ENCODE measurements at regions not wholly inside any gene's neighbourhood (a gene's known extent, or its start where the extent isn't known, plus 50 kb on each side); places are given as distances from the start of the nearest gene placed in this dataset.
"Not testable (repeated sequence)": the region's sequence is repeated elsewhere in the genome, so short reads cannot be mapped to it uniquely, and the experiment has no call there.

DNA sequence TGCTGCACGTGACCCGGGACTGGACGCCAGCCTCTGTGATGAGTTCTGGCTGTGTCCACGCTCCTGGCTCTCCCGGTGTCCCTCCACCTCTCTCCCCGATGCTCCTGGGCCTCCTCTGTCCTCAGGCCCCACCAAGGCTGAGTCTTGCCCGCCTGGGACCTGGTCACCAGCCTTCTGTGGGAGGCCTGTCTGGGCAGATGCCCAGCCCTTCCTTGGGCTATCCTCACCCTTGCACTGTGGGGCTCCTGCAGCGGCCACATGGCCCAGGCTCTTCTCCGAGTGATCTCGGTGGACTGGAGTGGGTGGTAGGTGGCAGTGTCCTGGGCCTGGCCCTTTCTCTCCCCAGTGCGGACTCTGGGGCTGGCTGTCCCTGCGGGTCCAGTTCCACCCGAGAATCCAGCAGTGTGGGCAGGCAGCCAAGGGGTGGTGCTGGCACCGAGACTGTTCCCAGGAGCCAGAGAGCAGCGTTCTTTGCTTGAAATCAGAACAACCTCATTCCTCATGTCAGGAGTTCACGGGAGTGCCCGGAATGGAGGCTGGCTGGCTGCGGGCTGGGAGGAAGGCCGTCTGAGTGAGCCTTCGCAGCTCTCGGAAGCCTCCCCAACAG lies 94.6 kb downstream of the TMEM121 start:
- in situ Hi-C loops (cut with MboI; ENCODE audit: low sequenced_read_pairs); H3K4me1 ChIP-seq; H3K4me3 ChIP-seq; H3K36me3 ChIP-seq (replicated peaks); DNase-seq (ENCODE audit: low spot score in 2 of 2); H3K9me3 ChIP-seq; H3K27me3 ChIP-seq (ENCODE audit: low read depth): not testable (repeated sequence)

DNA sequence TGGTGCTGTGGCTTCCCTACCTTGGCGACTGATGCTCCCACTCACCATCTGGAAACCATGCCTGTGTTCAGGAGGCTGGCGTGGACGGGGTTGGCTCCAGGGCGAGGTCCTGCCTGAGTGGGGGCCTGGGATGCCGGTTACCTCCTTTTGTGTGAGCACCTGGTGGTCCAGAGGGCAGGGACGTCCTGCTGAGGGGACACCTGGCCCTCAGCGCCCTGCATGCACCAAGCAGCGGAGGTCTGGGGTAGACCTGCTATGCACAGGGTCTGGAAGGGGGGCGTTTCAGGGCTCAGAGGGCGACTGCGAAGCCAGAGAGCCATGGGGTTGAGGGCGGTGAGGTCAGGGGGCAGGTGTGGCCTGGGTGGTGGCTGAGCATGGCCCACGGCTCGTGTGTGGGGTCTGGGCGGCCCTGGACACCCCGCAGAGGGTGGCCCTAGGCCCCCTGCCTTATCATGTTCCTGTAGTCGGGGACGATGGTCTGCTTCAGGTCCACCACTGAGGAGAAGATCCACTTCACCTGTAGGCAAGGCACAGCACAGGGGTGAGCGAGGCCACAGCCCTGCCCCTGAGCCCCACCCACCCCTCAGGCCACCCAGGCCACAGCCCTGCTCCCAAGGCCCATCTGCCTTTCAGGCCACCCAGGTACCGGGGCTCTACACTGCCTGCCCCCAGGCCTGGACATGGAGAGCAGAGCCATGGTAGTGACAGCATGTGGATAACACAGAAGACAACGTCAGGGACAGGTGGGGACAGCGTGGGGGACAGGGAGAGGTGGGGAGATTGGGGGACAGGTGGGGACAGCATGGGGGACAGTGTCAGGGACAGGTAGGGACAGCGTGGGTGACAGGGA lies 95.3 kb downstream of the TMEM121 start:
- H3K4me1 ChIP-seq; H3K4me3 ChIP-seq; in situ Hi-C loops (cut with MboI; ENCODE audit: low sequenced_read_pairs); H3K36me3 ChIP-seq (replicated peaks); H3K27me3 ChIP-seq (ENCODE audit: low read depth); H3K9me3 ChIP-seq; DNase-seq (ENCODE audit: low spot score in 2 of 2): not testable (repeated sequence)

DNA sequence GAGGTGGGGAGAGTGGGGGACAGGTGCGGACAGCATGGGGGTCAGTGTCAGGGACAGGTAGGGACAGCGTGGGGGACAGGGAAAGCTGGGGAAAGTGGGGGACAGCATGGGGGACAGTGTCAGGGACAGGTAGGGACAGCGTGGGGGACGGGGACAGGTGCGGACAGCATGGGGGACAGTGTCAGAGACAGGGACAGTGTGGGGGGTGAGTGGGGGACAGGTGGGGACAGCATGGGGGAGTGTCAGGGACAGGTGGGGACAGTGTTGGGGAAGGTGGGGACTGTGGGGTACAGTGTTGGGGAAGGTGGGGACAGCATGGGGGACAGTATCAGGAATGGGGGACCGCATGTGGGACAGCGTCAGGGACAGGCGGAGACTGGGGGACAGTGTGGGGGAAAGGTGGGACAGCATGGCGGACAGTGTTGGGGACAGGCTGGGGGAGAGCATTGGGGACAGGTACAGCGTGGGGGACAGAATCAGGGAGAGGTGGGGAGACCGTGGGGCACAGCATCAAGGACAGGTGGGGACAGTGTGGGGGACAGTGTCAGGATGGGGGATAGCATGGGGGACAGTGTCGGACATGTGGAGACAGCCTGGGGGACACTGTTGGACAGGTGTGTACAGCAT lies 96.1 kb downstream of the TMEM121 start:
- Histone ChIP-seq H3K9me3 (no peaks in the 10 kb centered on the region), H3K4me1 (no peaks in the 10 kb centered on the region), H3K4me3 (no peak overlapping the region), H3K36me3 (replicated peaks) (no peaks in the 10 kb centered on the region), H3K27me3 (ENCODE audit: low read depth) (0 out of 2 replicates have a peak, but pooled peaks cover 3% of the 10 kb centered on the region)
- in situ Hi-C loops (cut with MboI; ENCODE audit: low sequenced_read_pairs), result no loop called here
- no peak for DNase-seq (ENCODE audit: low spot score in 2 of 2)

DNA sequence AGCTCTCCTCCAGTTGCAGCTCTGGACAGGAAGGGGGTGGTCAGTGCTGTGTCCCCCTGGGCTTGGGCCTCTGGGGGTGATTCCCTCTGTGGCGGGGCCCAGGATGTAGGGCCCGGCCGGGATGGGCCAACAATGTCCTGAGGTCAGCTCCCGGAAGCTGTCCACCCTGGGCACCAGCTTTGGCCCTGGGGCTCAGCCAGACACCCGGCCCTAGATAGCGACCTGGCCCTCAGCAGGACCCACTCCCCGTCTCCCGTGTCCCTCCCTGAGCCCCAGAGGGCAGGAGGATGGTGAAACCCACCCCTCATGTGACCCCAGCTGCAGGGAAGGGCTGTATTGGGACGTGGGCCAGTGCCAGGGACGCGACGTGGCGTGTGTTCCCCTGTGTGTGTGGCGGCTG lies 96.8 kb downstream of the TMEM121 start:
- H3K27me3 ChIP-seq (ENCODE audit: low read depth); H3K4me1 ChIP-seq; H3K36me3 ChIP-seq (replicated peaks); H3K9me3 ChIP-seq; DNase-seq (ENCODE audit: low spot score in 2 of 2); H3K4me3 ChIP-seq; in situ Hi-C loops (cut with MboI; ENCODE audit: low sequenced_read_pairs): not testable (repeated sequence)

DNA sequence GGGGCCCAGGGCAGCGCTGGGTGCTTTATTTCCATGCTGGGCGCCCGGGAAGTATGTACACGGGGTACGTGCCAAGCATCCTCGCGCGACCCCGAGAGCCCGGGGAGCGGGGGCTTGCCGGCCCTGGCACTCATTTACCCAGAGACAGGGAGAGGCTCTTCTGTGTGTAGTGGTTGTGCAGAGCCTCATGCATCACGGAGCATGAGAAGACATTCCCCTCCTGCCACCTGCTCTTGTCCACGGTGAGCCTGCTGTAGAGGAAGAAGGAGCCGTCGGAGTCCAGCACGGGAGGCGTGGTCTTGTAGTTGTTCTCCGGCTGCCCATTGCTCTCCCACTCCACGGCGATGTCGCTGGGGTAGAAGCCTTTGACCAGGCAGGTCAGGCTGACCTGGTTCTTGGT lies 98.0 kb downstream of the TMEM121 start:
- H3K4me3 ChIP-seq; H3K27me3 ChIP-seq (ENCODE audit: low read depth); DNase-seq (ENCODE audit: low spot score in 2 of 2); in situ Hi-C loops (cut with MboI; ENCODE audit: low sequenced_read_pairs); H3K4me1 ChIP-seq; H3K9me3 ChIP-seq; H3K36me3 ChIP-seq (replicated peaks): not testable (repeated sequence)

DNA sequence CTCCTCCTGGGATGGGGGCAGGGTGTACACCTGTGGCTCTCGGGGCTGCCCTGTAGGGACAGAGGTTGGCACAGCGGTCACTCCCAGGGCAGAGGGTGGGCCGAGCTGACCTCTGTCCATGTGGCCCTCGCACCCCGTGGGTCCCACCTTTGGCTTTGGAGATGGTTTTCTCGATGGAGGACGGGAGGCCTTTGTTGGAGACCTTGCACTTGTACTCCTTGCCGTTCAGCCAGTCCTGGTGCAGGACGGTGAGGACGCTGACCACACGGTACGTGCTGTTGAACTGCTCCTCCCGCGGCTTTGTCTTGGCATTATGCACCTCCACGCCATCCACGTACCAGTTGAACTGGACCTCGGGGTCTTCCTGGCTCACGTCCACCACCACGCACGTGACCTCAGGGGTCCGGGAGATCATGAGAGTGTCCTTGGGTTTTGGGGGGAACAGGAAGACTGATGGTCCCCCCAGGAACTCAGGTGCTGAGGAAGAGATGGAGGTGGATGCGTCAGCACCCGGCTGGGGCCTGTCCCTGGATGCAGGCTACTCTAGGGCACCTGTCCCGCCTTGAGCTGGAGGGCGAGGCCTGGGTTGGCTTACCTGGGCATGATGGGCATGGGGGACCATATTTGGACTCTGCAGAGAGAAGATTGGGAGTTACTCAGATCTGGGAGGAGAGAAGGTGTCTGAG lies 98.5 kb downstream of the TMEM121 start:
- H3K9me3 ChIP-seq; H3K27me3 ChIP-seq (ENCODE audit: low read depth); H3K4me3 ChIP-seq; H3K4me1 ChIP-seq; H3K36me3 ChIP-seq (replicated peaks); DNase-seq (ENCODE audit: low spot score in 2 of 2); in situ Hi-C loops (cut with MboI; ENCODE audit: low sequenced_read_pairs): not testable (repeated sequence)

DNA sequence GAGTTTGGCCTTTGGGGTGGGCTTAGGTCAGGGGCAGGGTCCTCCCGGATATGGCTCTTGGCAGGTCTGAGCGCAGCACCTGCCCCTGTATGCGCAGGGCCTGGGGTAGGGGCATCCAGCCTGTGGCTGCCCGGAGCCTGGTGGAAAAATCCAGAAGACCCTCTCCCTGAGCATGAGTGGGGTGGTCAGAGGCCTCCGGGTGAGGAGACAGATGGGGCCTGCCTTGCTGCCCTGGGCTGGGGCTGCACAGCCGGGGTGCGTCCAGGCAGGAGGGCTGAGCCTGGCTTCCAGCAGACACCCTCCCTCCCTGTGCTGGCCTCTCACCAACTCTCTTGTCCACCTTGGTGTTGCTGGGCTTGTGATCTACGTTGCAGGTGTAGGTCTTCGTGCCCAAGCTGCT lies 99.1 kb downstream of the TMEM121 start:
- H3K36me3 ChIP-seq (replicated peaks); H3K4me3 ChIP-seq; H3K9me3 ChIP-seq; H3K27me3 ChIP-seq (ENCODE audit: low read depth); H3K4me1 ChIP-seq; in situ Hi-C loops (cut with MboI; ENCODE audit: low sequenced_read_pairs); DNase-seq (ENCODE audit: low spot score in 2 of 2): not testable (repeated sequence)

DNA sequence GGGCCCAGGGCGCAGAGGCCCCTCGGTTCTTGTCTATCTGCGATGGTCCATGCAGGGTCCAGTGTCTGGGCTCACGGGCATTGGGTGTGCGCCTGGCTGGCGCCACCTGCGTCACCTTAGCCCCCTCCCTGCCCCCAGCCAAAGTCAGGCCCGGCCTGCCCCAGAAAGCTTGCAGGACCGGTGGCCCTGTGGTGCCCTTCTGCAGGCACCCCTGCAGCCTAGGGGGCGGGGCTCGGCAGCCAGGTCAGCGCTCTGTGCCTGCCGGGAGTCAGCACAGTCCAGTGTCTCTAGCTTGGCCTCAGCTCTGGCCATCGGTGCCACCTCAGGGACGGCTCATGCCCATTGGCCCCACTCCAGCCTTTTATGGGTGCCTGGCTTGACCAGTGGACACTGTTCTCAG lies 99.7 kb downstream of the TMEM121 start:
- H3K4me3 ChIP-seq; H3K36me3 ChIP-seq (replicated peaks); H3K9me3 ChIP-seq; H3K27me3 ChIP-seq (ENCODE audit: low read depth); in situ Hi-C loops (cut with MboI; ENCODE audit: low sequenced_read_pairs); DNase-seq (ENCODE audit: low spot score in 2 of 2); H3K4me1 ChIP-seq: not testable (repeated sequence)

DNA sequence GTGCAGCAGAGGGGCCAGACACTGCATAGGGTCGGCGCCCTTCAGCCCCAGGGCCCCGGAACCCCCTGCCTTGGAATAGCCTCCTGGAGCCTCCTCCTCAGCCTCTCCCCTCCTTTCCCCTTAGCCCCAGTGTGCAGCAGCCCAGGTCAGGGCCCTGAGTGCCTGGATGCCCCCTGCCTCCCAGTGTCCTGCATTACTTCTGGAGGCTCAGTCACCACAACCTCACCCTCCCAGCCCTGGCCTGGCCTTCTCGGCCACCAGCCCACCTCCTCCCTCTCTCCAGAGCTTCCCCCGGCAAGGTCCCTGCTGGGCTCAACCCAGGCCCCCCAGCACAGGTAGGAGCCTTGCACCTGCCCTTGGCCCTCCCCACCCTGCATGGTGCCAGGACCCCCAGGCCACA lies 100.3 kb downstream of the TMEM121 start:
- H3K4me1 ChIP-seq; DNase-seq (ENCODE audit: low spot score in 2 of 2); in situ Hi-C loops (cut with MboI; ENCODE audit: low sequenced_read_pairs); H3K4me3 ChIP-seq; H3K27me3 ChIP-seq (ENCODE audit: low read depth); H3K9me3 ChIP-seq; H3K36me3 ChIP-seq (replicated peaks): not testable (repeated sequence)

DNA sequence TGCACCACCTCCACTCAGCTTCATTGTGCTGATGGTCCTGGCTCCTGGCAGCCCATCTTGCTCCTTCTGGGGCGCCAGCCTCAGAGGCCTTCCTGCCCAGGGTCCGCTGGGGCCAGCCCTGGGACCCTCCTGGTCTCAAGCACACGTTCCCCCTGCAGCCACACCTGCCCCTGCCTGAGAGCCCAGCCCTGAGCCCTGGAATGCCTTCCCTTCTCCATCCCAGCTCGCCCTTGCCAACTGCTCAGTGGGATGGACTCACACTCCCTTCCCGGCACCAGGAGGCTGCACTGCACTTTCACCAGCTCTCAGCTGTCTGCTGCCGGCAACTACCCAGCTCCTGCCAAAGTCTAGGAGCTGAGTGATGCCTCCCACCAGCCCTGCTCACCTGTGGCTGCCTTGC lies 100.9 kb downstream of the TMEM121 start:
- H3K4me3 ChIP-seq; H3K4me1 ChIP-seq; H3K36me3 ChIP-seq (replicated peaks); DNase-seq (ENCODE audit: low spot score in 2 of 2); H3K9me3 ChIP-seq; H3K27me3 ChIP-seq (ENCODE audit: low read depth); in situ Hi-C loops (cut with MboI; ENCODE audit: low sequenced_read_pairs): not testable (repeated sequence)

DNA sequence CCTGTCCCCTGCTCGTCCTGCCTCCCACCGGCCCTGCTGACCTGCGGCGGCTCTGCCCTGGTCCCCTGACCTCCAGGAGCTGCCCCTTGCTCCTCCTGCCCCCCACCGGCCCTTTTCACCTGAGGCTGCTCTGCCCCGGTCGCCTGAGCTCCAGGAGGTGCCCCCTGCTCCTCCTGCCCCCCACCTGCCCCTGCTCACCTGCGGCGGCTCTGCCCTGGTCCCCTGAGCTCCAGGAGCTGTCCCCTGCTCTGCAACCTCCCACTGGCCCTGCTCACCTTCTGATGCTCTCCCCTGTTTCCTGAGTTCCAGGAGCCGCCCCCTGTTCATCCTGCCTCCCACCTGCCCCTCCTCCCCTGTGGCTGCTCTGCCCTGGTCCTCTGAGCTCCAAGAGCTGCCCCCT lies 101.3 kb downstream of the TMEM121 start:
- Histone ChIP-seq H3K27me3 (ENCODE audit: low read depth) (no peaks in the 10 kb centered on the region), H3K4me3 (no peak overlapping the region), H3K4me1 (no peaks in the 10 kb centered on the region), H3K36me3 (replicated peaks) (no peaks in the 10 kb centered on the region), H3K9me3 (no peaks in the 10 kb centered on the region)
- in situ Hi-C loops (cut with MboI; ENCODE audit: low sequenced_read_pairs), result no loop called here
- DNase-seq (ENCODE audit: low spot score in 2 of 2), result no peak

DNA sequence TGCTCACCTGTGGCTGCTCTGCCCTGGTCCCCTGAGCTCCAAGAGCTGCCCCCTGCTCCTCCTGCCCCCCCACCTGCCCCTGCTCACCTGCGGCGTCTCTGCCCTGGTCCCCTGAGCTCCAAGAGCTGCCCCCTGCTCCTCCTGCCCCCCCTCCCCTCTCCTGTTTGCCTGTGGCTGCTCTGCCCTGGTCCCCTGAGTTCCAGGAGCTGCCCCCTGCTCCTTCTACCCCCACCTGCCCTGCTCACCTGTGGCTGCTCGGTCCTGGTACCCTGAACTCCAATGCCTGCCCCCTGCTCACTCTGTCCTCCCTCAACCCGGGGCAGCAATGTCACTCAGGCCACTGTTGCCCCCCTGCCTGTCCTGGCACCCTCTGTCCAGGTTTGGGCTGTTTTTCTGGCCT lies 101.7 kb downstream of the TMEM121 start:
- H3K36me3 ChIP-seq (replicated peaks); H3K9me3 ChIP-seq; H3K4me1 ChIP-seq; H3K27me3 ChIP-seq (ENCODE audit: low read depth); in situ Hi-C loops (cut with MboI; ENCODE audit: low sequenced_read_pairs); H3K4me3 ChIP-seq; DNase-seq (ENCODE audit: low spot score in 2 of 2): not testable (repeated sequence)

DNA sequence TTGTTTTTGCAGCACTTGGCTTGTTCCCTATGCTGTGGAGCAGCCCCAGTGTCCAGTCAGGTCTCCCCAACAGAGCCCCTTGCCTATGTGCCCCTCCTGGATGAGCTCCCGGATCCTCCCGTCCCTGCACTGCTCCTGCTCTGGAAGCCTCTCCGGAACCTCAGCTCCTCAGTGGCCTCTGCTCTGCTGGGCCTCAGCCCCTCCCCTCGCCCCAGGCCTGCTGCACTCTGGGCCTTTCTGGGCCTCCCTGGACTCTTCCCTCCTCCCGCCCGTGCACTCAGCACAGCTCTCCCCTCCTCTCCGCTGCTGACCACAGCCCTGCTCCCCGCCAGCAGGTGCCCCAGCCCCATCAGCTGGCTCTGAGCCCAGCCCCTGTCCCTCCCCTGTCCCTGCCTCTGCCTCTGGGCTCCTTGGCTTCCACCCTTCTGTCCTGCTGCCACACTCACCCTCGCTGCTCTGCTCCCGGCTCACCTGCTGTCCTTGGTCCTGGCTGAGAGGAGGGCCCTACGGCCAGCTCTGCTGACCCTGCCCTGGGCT lies 102.2 kb downstream of the TMEM121 start:
- in situ Hi-C loops (cut with MboI; ENCODE audit: low sequenced_read_pairs); H3K4me3 ChIP-seq; H3K27me3 ChIP-seq (ENCODE audit: low read depth); H3K4me1 ChIP-seq; H3K9me3 ChIP-seq; H3K36me3 ChIP-seq (replicated peaks); DNase-seq (ENCODE audit: low spot score in 2 of 2): not testable (repeated sequence)

Data from HAP-1 (cell line).